Gastrocnemius medialis (tissue), 4 donors: ENCODE measurements at regions not wholly inside any gene's neighbourhood (a gene's known extent, or its start where the extent isn't known, plus 50 kb on each side); places are given as distances from the start of the nearest gene placed in this dataset.
A peak's percentile ranks its signal among the peaks of the same experiment; 100 is the strongest.

Experiments
- ATAC-seq, 2 donors: fragments of 150-250 bp; one replicate each; pipeline ENCODE4 v1.9.1; 2016
- DNase-seq, 2 donors: peaks; one replicate each; pipeline ENCODE4 v3.0.0-alpha.2; 2019
- H3K27ac ChIP-seq, 4 donors: fragments of 200-600 bp; sonication (generic); 1 replicate in 1 of 4; 2 replicates in 3 of 4; pipeline ENCODE4 v1.5.1; 2016 to 2018; ENCODE audit warnings: mild to moderate bottlenecking in 2 of 4, moderate library complexity in 1 of 4
- H3K27me3 ChIP-seq, 3 donors: fragments of 200-600 bp; sonication (generic) in 2 of 3; 1 replicate in 1 of 3; 2 replicates in 2 of 3; pipeline versions ENCODE4 v1.5.1 to v1.6.0; 2016 to 2019; ENCODE audit warnings: mild to moderate bottlenecking in 1 of 3, moderate library complexity in 1 of 3
- H3K36me3 ChIP-seq, 2 donors: fragments of 200-600 bp; sonication (generic) in 1 of 2; one replicate each; pipeline ENCODE4 v1.5.1; 2017 to 2018
- H3K4me1 ChIP-seq, 2 donors: fragments of 200-600 bp; sonication (generic) in 1 of 2; one replicate each; pipeline ENCODE4 v1.5.1; 2016 to 2017; ENCODE audit warnings: mild to moderate bottlenecking in 2 of 2
- H3K4me3 ChIP-seq, 4 donors: fragments of 200-600 bp; sonication (generic) in 3 of 4; 1 replicate in 1 of 4; 2 replicates in 3 of 4; pipeline ENCODE4 v1.5.1; 2016 to 2019; ENCODE audit warnings: mild to moderate bottlenecking in 2 of 4
- H3K9me3 ChIP-seq, 3 donors: fragments of 200-600 bp; sonication (generic) in 2 of 3; 1 replicate in 1 of 3; 2 replicates in 2 of 3; pipeline ENCODE4 v1.5.1; 2016 to 2019
- CTCF ChIP-seq, 5 experiments: fragments of 450-650 bp in 3 of 5; fragments of 200-600 bp in 2 of 5; sonication (generic) in 2 of 5; IDR thresholded peaks in 4 of 5; conservative IDR thresholded peaks in 1 of 5; 1 replicate in 4 of 5; 2 replicates in 1 of 5; pipeline ENCODE4 v1.5.1; 2016 to 2019; ENCODE audit warnings: antibody characterized with exemption in 5 of 5, mild to moderate bottlenecking in 3 of 5, moderate library complexity in 3 of 5
- POLR2A ChIP-seq, 2 donors: fragments of 450-650 bp; IDR thresholded peaks; one replicate each; pipeline ENCODE4 v1.6.1; 2017; ENCODE audit warnings: antibody characterized with exemption in 2 of 2, mild to moderate bottlenecking in 2 of 2, moderate library complexity in 2 of 2
- in situ Hi-C, 4 donors: fragments of 200-750 bp; cut with MboI; loops; one replicate each; pipeline versions ENCODE4 v1.15.0 to v1.8.0; 2017; ENCODE audit warnings: low sequenced_read_pairs in 4 of 4
- intact Hi-C: fragments of 100-400 bp; cut with DNase I; formaldehyde crosslinking; loops from one replicate; pipeline ENCODE4 v1.15.1; 2023; ENCODE audit warnings: low total_unique reads

- Histone ChIP-seq H3K4me3 (no peak overlapping the region), H3K27ac (no peak overlapping the region), H3K9me3 (no peaks in the 10 kb centered on the region), H3K27me3 (no peaks in the 10 kb centered on the region), H3K4me1 (no peaks in the 10 kb centered on the region), H3K36me3 (no peaks in the 10 kb centered on the region)
- no peak for TF ChIP-seq CTCF (IDR thresholded peaks at IDR 0.05 in 4 of 5, conservative IDR thresholded peaks at IDR 0.05 in 1 of 5)
- TF ChIP-seq POLR2A (IDR thresholded peaks at IDR 0.05), result no peak
- DNase-seq, result no peak
- intact Hi-C loops, result no loop called here
- in situ Hi-C loops, result no loop called here
- ATAC-seq, result peak; percentile 68 to 70
These were observed 171.5 kb upstream of the ADCY1 start for GRCh38 chr7:45402480-45403218.

- in situ Hi-C loops (no loop called here), intact Hi-C loops (no loop called here)
- no peaks in the 10 kb centered on the region for H3K27me3 ChIP-seq
- DNase-seq, result peak in 1 of 2 donors; percentile 21
- no peak for TF ChIP-seq POLR2A (IDR thresholded peaks at IDR 0.05)
- no peak for TF ChIP-seq CTCF (IDR thresholded peaks at IDR 0.05 in 4 of 5, conservative IDR thresholded peaks at IDR 0.05 in 1 of 5)
- ATAC-seq, result no peak
- no peaks in the 10 kb centered on the region for H3K9me3 ChIP-seq
- H3K4me3 ChIP-seq, result no peak overlapping the region
- no peak overlapping the region for H3K27ac ChIP-seq
- no peaks in the 10 kb centered on the region for H3K4me1 ChIP-seq
- H3K36me3 ChIP-seq, result no peaks in the 10 kb centered on the region
These were observed 169.5 kb upstream of the ADCY1 start for GRCh38 chr7:45404622-45405021.

GRCh38 chr7:45407730-45408408 is 166.3 kb upstream of the ADCY1 start:
- ATAC-seq, result no peak

GRCh38 chr7:45408409-45408737 is 165.8 kb upstream of the ADCY1 start:
- DNase-seq, result no peak
- no peaks in the 10 kb centered on the region for H3K9me3 ChIP-seq
- H3K36me3 ChIP-seq, result no peaks in the 10 kb centered on the region
- no peak overlapping the region for H3K27ac ChIP-seq
- TF ChIP-seq POLR2A (IDR thresholded peaks at IDR 0.05) (no peak), CTCF (IDR thresholded peaks at IDR 0.05 in 4 of 5, conservative IDR thresholded peaks at IDR 0.05 in 1 of 5) (no peak)
- ATAC-seq, result no peak
- in situ Hi-C loops, result no loop called here
- intact Hi-C loops, result loop anchor here (2.0 kb wide), 1 partner anchor 28 kb away; no protein-coding TSS in a partner anchor
- H3K4me1 ChIP-seq, result no peaks in the 10 kb centered on the region
- H3K4me3 ChIP-seq, result no peak overlapping the region
- no peaks in the 10 kb centered on the region for H3K27me3 ChIP-seq

More at GRCh38 chr7:45407730-45408408, 166.3 kb upstream of the ADCY1 start:
- Histone ChIP-seq H3K4me1 (no peaks in the 10 kb centered on the region), H3K27ac (no peak overlapping the region), H3K4me3 (no peak overlapping the region), H3K36me3 (no peaks in the 10 kb centered on the region), H3K27me3 (no peaks in the 10 kb centered on the region), H3K9me3 (no peaks in the 10 kb centered on the region)
- no peak for DNase-seq
- TF ChIP-seq CTCF (IDR thresholded peaks at IDR 0.05 in 4 of 5, conservative IDR thresholded peaks at IDR 0.05 in 1 of 5), result no peak
- TF ChIP-seq POLR2A (IDR thresholded peaks at IDR 0.05), result no peak
- in situ Hi-C loops, result no loop called here
- intact Hi-C loops, result loop anchor here (2.0 kb wide), 1 partner anchor 29 kb away; no protein-coding TSS in a partner anchor
